Activated B cell treated with CpG ODN at 0.5 μM for 24 hours (primary cell): ENCODE measurements at regions not wholly inside any gene's neighbourhood (a gene's known extent, or its start where the extent isn't known, plus 50 kb on each side); places are given as distances from the start of the nearest gene placed in this dataset.
"Not testable (repeated sequence)": the region's sequence is repeated elsewhere in the genome, so short reads cannot be mapped to it uniquely, and the experiment has no call there.

Experiments
- ATAC-seq: fragments of 200-7000 bp; cut with Tn5 transposase; one replicate; pipeline ENCODE4 v1.10.0; 2021; ENCODE audit warnings: low read depth, mild to moderate bottlenecking, moderate library complexity
- CTCF ChIA-PET: fragments of 350-600 bp; sonication (Branson Sonifier 250); formaldehyde crosslinking; loops from one replicate; lab custom pipeline; 2021; ENCODE audit warnings: antibody characterized with exemption; lab: Charles Lee
- POLR2A ChIA-PET: fragments of 350-600 bp; sonication (Branson Sonifier 250); formaldehyde crosslinking; loops from one replicate; lab custom pipeline; 2021; ENCODE audit warnings: antibody characterized with exemption; lab: Charles Lee
- DNase-seq: peaks from one replicate; pipeline ENCODE4 v3.0.0; 2022
- H3K27ac Mint-ChIP-seq: one replicate; pipeline ENCODE4 v1.8.0; 2020; ENCODE audit warnings: mixed read lengths
- H3K27me3 Mint-ChIP-seq: one replicate; pipeline ENCODE4 v1.8.0; 2021; ENCODE audit warnings: mixed read lengths
- H3K36me3 Mint-ChIP-seq: one replicate; pipeline ENCODE4 v1.8.0; 2021; ENCODE audit warnings: low read depth, mixed read lengths
- H3K4me1 Mint-ChIP-seq: one replicate; pipeline ENCODE4 v1.8.0; 2021; ENCODE audit warnings: mixed read lengths
- H3K4me3 Mint-ChIP-seq: one replicate; pipeline ENCODE4 v1.8.0; 2020; ENCODE audit warnings: mild to moderate bottlenecking, mixed read lengths
- H3K9me3 Mint-ChIP-seq: one replicate; pipeline ENCODE4 v1.8.0; 2020; ENCODE audit warnings: mixed read lengths
- intact Hi-C: fragments of 100-400 bp; cut with micrococcal nuclease; formaldehyde crosslinking; loops from one replicate; pipeline ENCODE4 v1.15.1; 2024

DNA sequence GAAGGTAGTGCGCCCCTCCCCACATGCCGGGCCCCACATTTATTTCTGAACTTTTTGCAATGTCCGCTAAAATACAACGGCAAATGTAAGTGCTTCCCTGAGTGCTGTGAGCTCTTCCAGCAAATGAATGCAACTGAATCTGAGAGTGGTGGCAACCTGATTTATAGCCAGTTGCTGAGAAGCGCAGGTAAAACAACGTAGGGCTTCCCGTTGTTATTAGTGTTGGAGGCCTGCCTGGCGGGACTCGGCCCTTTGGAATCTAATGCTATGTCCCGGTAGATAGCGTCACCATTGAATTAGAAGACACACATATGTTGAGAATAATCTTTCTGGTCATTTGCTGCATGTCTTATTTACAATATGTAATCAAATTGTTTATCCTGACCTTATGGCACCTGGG, 302.7 kb downstream of the CWH43 start:
- H3K9me3 Mint-ChIP-seq: peaks cover 12% of the 10 kb centered on the region
- H3K36me3 Mint-ChIP-seq, H3K27me3 Mint-ChIP-seq, H3K4me3 Mint-ChIP-seq, H3K4me1 Mint-ChIP-seq, intact Hi-C loops, POLR2A ChIA-PET, ATAC-seq, CTCF ChIA-PET, H3K27ac Mint-ChIP-seq: not testable (repeated sequence)
- DNase-seq: peak; percentile 37

DNA sequence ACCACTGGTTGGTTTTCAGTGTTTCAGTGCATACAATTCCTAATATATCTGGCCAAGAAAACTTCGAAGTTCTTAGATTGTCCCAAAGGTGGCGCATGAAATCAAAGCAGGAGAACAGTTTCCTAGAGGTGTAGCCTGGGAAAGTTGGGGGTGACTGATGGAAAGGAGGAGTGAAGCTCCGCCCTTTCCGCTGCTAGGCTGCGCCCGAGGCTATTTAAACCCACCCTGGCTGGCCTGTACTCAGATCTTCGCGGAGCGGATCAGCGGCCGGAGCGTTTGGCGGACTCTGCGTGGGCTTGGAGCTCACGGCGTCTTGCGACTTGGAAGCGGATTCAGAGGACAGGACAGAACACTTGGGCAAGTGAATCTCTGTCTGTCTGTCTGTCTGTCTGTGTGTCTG, 328.7 kb downstream of the CWH43 start:
- H3K27ac Mint-ChIP-seq, H3K9me3 Mint-ChIP-seq, POLR2A ChIA-PET, H3K36me3 Mint-ChIP-seq, DNase-seq, CTCF ChIA-PET, H3K4me1 Mint-ChIP-seq, ATAC-seq, H3K4me3 Mint-ChIP-seq, H3K27me3 Mint-ChIP-seq, intact Hi-C loops: not testable (repeated sequence)

GRCh38 chr4:49320725-49321410, 334.8 kb downstream of the CWH43 start:
- H3K4me3 Mint-ChIP-seq, ATAC-seq, POLR2A ChIA-PET, H3K4me1 Mint-ChIP-seq, CTCF ChIA-PET, intact Hi-C loops, DNase-seq, H3K27ac Mint-ChIP-seq, H3K36me3 Mint-ChIP-seq, H3K27me3 Mint-ChIP-seq: not testable (repeated sequence)
- peaks cover 10% of the 10 kb centered on the region for H3K9me3 Mint-ChIP-seq

DNA sequence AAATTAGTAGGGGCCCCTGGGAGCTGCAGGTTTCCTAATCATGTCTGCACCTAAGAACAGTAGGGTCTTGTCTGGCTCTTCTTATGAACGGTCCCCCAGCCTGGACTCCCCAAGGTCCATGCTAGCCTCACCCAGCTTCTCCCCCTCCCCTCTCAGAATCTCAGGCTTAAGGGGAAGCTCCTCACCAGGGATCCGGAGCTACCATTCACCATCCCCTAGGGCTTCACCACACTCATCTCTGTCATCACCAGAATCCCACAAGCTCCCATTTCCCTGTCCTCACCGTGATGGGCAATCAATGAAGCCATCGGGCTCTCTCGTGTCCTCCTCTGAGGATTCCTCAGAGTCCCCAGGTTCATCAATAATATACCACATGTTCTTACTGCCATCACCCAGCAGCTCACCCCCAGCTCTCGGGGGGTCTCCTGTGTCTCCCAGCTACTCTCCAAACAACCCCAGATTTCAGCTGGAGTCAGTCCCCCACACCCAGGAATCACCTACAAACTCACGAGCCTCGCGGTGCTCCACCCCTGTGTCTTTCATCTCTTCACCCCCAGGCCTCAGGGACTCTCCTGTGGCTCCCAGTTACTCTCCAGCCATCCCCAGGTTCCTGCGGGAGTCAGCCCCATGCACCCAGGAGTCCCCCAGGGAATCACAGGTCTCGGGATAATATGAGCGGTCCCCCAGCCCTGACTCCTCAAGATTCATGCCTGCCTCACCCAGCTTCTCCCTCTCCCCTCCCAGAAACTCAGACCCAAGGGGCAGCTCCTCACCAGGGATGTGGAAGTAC, 335.6 kb downstream of the CWH43 start:
- intact Hi-C loops, DNase-seq, CTCF ChIA-PET, H3K27me3 Mint-ChIP-seq, ATAC-seq, H3K4me3 Mint-ChIP-seq, H3K4me1 Mint-ChIP-seq, H3K36me3 Mint-ChIP-seq, H3K27ac Mint-ChIP-seq, H3K9me3 Mint-ChIP-seq, POLR2A ChIA-PET: not testable (repeated sequence)

- H3K27me3 Mint-ChIP-seq, H3K4me1 Mint-ChIP-seq, H3K9me3 Mint-ChIP-seq, POLR2A ChIA-PET, DNase-seq, ATAC-seq, H3K27ac Mint-ChIP-seq, intact Hi-C loops, H3K36me3 Mint-ChIP-seq, H3K4me3 Mint-ChIP-seq, CTCF ChIA-PET: not testable (repeated sequence)
Observed at GRCh38 chr4:49322610-49323572, 336.8 kb downstream of the CWH43 start.

DNA sequence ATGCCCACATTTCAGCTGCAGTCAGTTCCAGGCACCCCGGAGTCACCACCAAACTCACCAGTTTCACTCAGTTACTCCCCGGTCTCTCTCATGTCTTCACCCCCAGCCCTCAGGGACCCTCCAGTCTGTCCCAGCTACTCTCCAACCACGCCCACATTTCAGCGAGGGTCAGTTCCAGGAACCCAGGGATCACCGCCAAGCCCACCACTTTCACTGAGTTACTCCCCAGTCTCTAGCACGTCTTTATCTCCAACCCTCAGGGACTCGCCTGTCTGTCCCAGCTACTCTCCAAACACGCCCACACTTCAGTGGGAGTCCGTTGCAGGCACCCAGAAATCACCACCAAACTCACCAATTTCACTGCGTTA, 337.5 kb downstream of the CWH43 start:
- POLR2A ChIA-PET, CTCF ChIA-PET, H3K27ac Mint-ChIP-seq, H3K36me3 Mint-ChIP-seq, DNase-seq, H3K4me1 Mint-ChIP-seq, H3K4me3 Mint-ChIP-seq, H3K9me3 Mint-ChIP-seq, intact Hi-C loops, H3K27me3 Mint-ChIP-seq, ATAC-seq: not testable (repeated sequence)
